GM23338 (cell line): ENCODE measurements at regions not wholly inside any gene's neighbourhood (a gene's known extent, or its start where the extent isn't known, plus 50 kb on each side); places are given as distances from the start of the nearest gene placed in this dataset.

Source experiments
- ATAC-seq: fragments of 200-7000 bp; cut with Tn5 transposase; 3 replicates; pipeline ENCODE4 v1.9.1; 2020
- DNase-seq: peaks from one replicate; pipeline ENCODE4 v3.0.0-alpha.2; 2015; ENCODE audit warnings: low spot score
- H2AFZ ChIP-seq: fragments of 200-600 bp; sonication (generic); 2 replicates; pipeline ENCODE4 v1.8.0; 2016; ENCODE audit warnings: antibody characterized with exemption, mild to moderate bottlenecking, moderate library complexity
- H3F3A ChIP-seq: fragments of 200-600 bp; sonication (generic); replicated peaks from 2 replicates; pipeline ENCODE4 v1.8.0; 2017; ENCODE audit warnings: antibody characterized with exemption, mixed run types, low read depth
- H3K27ac ChIP-seq: fragments of 200-600 bp; sonication (generic); 2 replicates; pipeline ENCODE4 v1.6.1; 2016; ENCODE audit warnings: low read depth
- H3K27me3 ChIP-seq: fragments of 200-600 bp; sonication (generic); 2 replicates; pipeline ENCODE4 v1.8.0; 2016; ENCODE audit warnings: mild to moderate bottlenecking, mixed run types, moderate library complexity; ENCODE audit not compliant: insufficient read depth
- H3K36me3 ChIP-seq: fragments of 200-600 bp; sonication (generic); 2 replicates; pipeline ENCODE4 v1.8.0; 2016; ENCODE audit warnings: mild to moderate bottlenecking; ENCODE audit not compliant: insufficient read depth
- H3K4me1 ChIP-seq: fragments of 200-600 bp; sonication (generic); 2 replicates; pipeline ENCODE4 v1.8.0; 2016; ENCODE audit warnings: mild to moderate bottlenecking, moderate library complexity; ENCODE audit not compliant: insufficient read depth
- H3K4me2 ChIP-seq: fragments of 200-600 bp; sonication (generic); 2 replicates; pipeline ENCODE4 v1.7.1; 2017; ENCODE audit warnings: mixed run types
- H3K4me3 ChIP-seq: fragments of 200-600 bp; sonication (generic); 2 replicates; pipeline ENCODE4 v1.6.1; 2016; ENCODE audit warnings: mixed run types
- H3K79me2 ChIP-seq: fragments of 200-600 bp; sonication (generic); replicated peaks from 2 replicates; pipeline ENCODE4 v1.8.0; 2017; ENCODE audit warnings: mild to moderate bottlenecking; ENCODE audit not compliant: insufficient read depth
- H3K9me2 ChIP-seq: fragments of 200-600 bp; sonication (generic); 2 replicates; pipeline ENCODE4 v1.8.0; 2017; ENCODE audit not compliant: insufficient read depth
- H4K20me1 ChIP-seq: fragments of 200-600 bp; sonication (generic); replicated peaks from 2 replicates; pipeline ENCODE4 v1.8.0; 2017; ENCODE audit warnings: mild to moderate bottlenecking; ENCODE audit not compliant: insufficient read depth
- H3K27ac Mint-ChIP-seq: 2 replicates; pipeline ENCODE4 v1.8.0; 2020; ENCODE audit warnings: inconsistent platforms, mild to moderate bottlenecking, moderate library complexity, mixed read lengths
- H3K27me3 Mint-ChIP-seq: 3 replicates; pipeline ENCODE4 v1.8.0; 2022; ENCODE audit warnings: low read depth, mild to moderate bottlenecking, moderate library complexity, mixed read lengths, inconsistent platforms; ENCODE audit not compliant: insufficient read depth, poor library complexity
- H3K36me3 Mint-ChIP-seq: 3 replicates; pipeline ENCODE4 v1.8.0; 2021; ENCODE audit warnings: low read depth, mild to moderate bottlenecking, inconsistent platforms, moderate library complexity, mixed read lengths
- H3K4me1 Mint-ChIP-seq: 3 replicates; pipeline ENCODE4 v1.8.0; 2020; ENCODE audit warnings: mild to moderate bottlenecking, inconsistent platforms, mixed read lengths
- H3K4me3 Mint-ChIP-seq: 3 replicates; pipeline ENCODE4 v1.8.0; 2021; ENCODE audit warnings: moderate library complexity, mild to moderate bottlenecking, inconsistent platforms, mixed read lengths
- H3K9me3 Mint-ChIP-seq: 3 replicates; pipeline ENCODE4 v1.8.0; 2020; ENCODE audit warnings: moderate library complexity, mild to moderate bottlenecking, inconsistent platforms, mixed read lengths
- CREB1 ChIP-seq: fragments of 250-450 bp; sonication (Bioruptor Pico); IDR thresholded peaks from 2 replicates; pipeline ENCODE4 v1.5.0; 2020; ENCODE audit warnings: low read depth, mild to moderate bottlenecking, moderate library complexity
- ETS1 ChIP-seq: IDR thresholded peaks from 2 replicates; pipeline ENCODE4 v1.6.1; 2016; ENCODE audit warnings: antibody characterized with exemption
- EZH2 ChIP-seq: fragments of 200-600 bp; sonication (generic); IDR thresholded peaks from one replicate; pipeline ENCODE4 v1.8.0; 2017; ENCODE audit warnings: antibody characterized with exemption, mild to moderate bottlenecking, low read depth; ENCODE audit not compliant: unreplicated experiment
- JUNB ChIP-seq: IDR thresholded peaks from one replicate; pipeline ENCODE4 v1.6.1; 2016; ENCODE audit warnings: antibody characterized with exemption; ENCODE audit not compliant: unreplicated experiment
- NANOG ChIP-seq: IDR thresholded peaks from 2 replicates; pipeline ENCODE4 v1.6.1; 2016; ENCODE audit warnings: antibody characterized with exemption, borderline replicate concordance
- POLR2AphosphoS5 ChIP-seq: IDR thresholded peaks from 2 replicates; pipeline ENCODE4 v1.6.1; 2016; ENCODE audit warnings: antibody characterized with exemption, low read depth
- REST ChIP-seq: IDR thresholded peaks from one replicate; pipeline ENCODE4 v1.6.1; 2018; ENCODE audit warnings: antibody characterized with exemption; ENCODE audit not compliant: unreplicated experiment
- ZNF114 ChIP-seq: fragments of 250-450 bp; sonication (Bioruptor Pico); IDR thresholded peaks from 2 replicates; pipeline ENCODE4 v1.5.0; 2020; ENCODE audit warnings: mild to moderate bottlenecking, moderate library complexity
- ZNF462 ChIP-seq: fragments of 250-450 bp; sonication (Bioruptor Pico); IDR thresholded peaks from 2 replicates; pipeline ENCODE4 v1.5.0; 2020; ENCODE audit warnings: mild to moderate bottlenecking, moderate library complexity

GRCh38 chr11:42171046-42171445 lies 711.6 kb upstream of the LRRC4C start:
- TF ChIP-seq ZNF114: no peak
- no peak for TF ChIP-seq REST
- TF ChIP-seq CREB1 (CRISPR knock-in tag): no peak
- no peak for TF ChIP-seq EZH2
- Mint-ChIP-seq H3K36me3 (peaks cover 4% of the 10 kb centered on the region), H3K9me3 (peaks cover 68% of the 10 kb centered on the region), H3K27me3 (no peaks in the 10 kb centered on the region), H3K27ac (no peak overlapping the region), H3K4me3 (no peak overlapping the region), H3K4me1 (no peaks in the 10 kb centered on the region)
- no peaks in the 10 kb centered on the region for H3F3A ChIP-seq
- H3K9me2 ChIP-seq: no peaks in the 10 kb centered on the region
- H3K79me2 ChIP-seq: no peaks in the 10 kb centered on the region
- no peak overlapping the region for H3K4me3 ChIP-seq
- no peaks in the 10 kb centered on the region for H3K4me1 ChIP-seq
- no peak for ATAC-seq
- no peak for DNase-seq
- H3K4me2 ChIP-seq: no peak overlapping the region
- H4K20me1 ChIP-seq: no peaks in the 10 kb centered on the region
- H2AFZ ChIP-seq: no peak overlapping the region
- no peaks in the 10 kb centered on the region for H3K36me3 ChIP-seq
- no peaks in the 10 kb centered on the region for H3K27me3 ChIP-seq
- H3K27ac ChIP-seq: no peak overlapping the region

- no peak for ATAC-seq
- no peak for DNase-seq
- Histone ChIP-seq H3K27me3 (no peaks in the 10 kb centered on the region), H3K9me2 (no peaks in the 10 kb centered on the region), H3K27ac (no peak overlapping the region), H3K4me2 (no peak overlapping the region), H3F3A (no peaks in the 10 kb centered on the region), H3K4me3 (no peak overlapping the region), H4K20me1 (no peaks in the 10 kb centered on the region), H2AFZ (no peak overlapping the region), H3K79me2 (no peaks in the 10 kb centered on the region), H3K36me3 (no peaks in the 10 kb centered on the region), H3K4me1 (no peaks in the 10 kb centered on the region)
- peaks cover 70% of the 10 kb centered on the region for H3K9me3 Mint-ChIP-seq
- no peaks in the 10 kb centered on the region for H3K27me3 Mint-ChIP-seq
- H3K4me1 Mint-ChIP-seq: no peaks in the 10 kb centered on the region
- H3K4me3 Mint-ChIP-seq: no peak overlapping the region
- H3K27ac Mint-ChIP-seq: no peak overlapping the region
- TF ChIP-seq JUNB (no peak), POLR2AphosphoS5 (no peak), ZNF114 (no peak), EZH2 (no peak), ZNF462 (CRISPR knock-in tag) (no peak), ETS1 (no peak), NANOG (no peak)
- peaks cover 4% of the 10 kb centered on the region for H3K36me3 Mint-ChIP-seq
Measured at GRCh38 chr11:42172441-42172840, 713.0 kb upstream of the LRRC4C start.
